Cardiac fibroblast (primary cell): ENCODE measurements at regions not wholly inside any gene's neighbourhood (a gene's known extent, or its start where the extent isn't known, plus 50 kb on each side); places are given as distances from the start of the nearest gene placed in this dataset.

Source experiments
- DNase-seq, 2 donors: peaks; one replicate each; pipeline versions ENCODE4 v3.0.0 to v3.0.0-alpha.2; 2010; ENCODE audit warnings: low read depth in 2 of 2
- H3K4me3 ChIP-seq, 2 donors: replicated peaks in 1 of 2; 1 replicate in 1 of 2; 2 replicates in 1 of 2; pipeline ENCODE4 v1.5.1; 2011; ENCODE audit warnings: low read depth in 2 of 2, low read length in 2 of 2, mild to moderate bottlenecking in 2 of 2, moderate library complexity in 1 of 2
- TF ChIP-seq, protein P1 (sequence below): IDR thresholded peaks from one replicate; pipeline ENCODE4 v1.5.1; 2011; ENCODE audit warnings: low read depth, mild to moderate bottlenecking, low read length, inconsistent platforms

DNA sequence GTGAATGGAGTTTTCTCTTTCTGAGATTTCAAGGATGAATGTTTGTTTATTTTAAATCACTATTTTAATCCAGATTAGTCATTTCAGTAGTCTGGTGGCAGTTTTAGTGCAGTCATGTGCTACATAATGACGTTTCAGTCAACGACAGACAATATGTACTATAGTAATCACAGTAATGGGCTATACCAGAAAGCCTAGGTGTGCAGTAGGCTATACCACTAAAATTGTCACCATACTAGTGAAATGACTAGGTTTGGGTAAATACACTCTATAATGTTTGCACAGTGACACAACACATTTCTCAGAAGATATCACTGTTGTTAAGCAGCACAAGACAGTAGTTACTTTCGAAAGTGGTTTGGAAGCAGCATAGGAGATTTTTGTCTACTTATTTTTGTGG is 203.1 kb downstream of the ETNK1 start:
- TF ChIP-seq, protein P1, sequence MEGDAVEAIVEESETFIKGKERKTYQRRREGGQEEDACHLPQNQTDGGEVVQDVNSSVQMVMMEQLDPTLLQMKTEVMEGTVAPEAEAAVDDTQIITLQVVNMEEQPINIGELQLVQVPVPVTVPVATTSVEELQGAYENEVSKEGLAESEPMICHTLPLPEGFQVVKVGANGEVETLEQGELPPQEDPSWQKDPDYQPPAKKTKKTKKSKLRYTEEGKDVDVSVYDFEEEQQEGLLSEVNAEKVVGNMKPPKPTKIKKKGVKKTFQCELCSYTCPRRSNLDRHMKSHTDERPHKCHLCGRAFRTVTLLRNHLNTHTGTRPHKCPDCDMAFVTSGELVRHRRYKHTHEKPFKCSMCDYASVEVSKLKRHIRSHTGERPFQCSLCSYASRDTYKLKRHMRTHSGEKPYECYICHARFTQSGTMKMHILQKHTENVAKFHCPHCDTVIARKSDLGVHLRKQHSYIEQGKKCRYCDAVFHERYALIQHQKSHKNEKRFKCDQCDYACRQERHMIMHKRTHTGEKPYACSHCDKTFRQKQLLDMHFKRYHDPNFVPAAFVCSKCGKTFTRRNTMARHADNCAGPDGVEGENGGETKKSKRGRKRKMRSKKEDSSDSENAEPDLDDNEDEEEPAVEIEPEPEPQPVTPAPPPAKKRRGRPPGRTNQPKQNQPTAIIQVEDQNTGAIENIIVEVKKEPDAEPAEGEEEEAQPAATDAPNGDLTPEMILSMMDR, result no peak
- no peak overlapping the region for H3K4me3 ChIP-seq
- no peak for DNase-seq

DNA sequence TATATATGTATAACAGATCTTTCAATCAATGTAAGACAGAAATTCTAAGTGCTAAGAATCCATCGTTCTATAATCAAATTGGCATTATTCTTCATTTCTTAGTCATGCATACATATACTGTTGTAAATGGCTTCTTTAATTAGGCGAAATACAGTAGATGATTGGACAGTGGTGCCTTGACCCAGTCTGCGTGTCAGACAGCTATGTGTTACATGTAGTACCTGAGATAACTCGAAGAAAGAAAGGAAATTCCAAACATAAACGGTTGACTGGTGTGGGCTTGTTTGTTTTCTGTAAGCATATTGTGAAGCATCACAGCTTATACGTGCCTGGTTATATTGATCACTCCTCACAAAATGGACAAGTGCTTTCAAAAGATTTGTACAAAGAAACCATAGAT is 210.5 kb downstream of the ETNK1 start:
- TF ChIP-seq, protein P1, result no peak
- no peak for DNase-seq
- H3K4me3 ChIP-seq, result no peak overlapping the region

DNA sequence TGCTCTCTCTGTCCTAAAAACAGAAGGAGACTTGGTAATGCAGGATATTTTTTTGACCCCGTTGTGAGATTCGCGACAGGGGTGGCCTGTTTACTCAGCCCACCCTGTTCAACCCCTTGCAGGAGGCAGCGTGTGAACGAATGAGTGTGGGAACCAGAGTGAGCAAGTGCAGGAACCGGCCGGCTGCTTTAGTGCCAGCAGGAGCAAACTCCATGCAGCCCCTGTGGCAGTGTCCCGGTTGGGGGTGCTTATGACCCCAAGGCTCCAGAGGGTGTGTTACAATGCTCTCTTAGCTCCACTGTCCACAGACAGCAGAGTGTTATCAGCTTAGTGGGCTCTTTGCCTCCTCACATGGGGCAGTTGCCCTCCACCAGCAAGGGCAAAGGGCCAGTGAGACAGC is 225.2 kb downstream of the ETNK1 start:
- H3K4me3 ChIP-seq, result no peak overlapping the region
- no peak for DNase-seq
- TF ChIP-seq, protein P1, result no peak

DNA sequence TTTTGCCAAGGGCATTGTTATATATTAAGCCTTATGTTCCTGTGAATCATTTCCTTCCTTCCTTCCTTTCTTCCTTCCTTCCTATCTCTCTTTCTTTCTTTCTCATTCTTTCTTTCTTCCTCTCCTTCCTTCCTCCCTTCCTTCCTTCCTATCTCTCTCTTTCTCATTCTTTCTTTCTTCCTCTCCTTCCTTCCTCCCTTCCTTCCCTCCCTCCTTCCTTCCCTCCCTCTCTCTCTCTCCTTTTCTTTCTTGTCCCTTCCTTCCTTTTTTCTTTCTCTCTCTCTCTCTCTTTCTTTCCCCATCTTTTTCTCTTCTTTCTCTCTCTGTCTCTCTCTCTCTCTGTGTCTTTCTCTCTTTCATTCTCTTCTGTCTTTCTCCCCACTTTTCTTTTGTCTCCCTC is 226.6 kb downstream of the ETNK1 start:
- H3K4me3 ChIP-seq, result no peak overlapping the region
- DNase-seq, result no peak
- TF ChIP-seq, protein P1, result no peak

DNA sequence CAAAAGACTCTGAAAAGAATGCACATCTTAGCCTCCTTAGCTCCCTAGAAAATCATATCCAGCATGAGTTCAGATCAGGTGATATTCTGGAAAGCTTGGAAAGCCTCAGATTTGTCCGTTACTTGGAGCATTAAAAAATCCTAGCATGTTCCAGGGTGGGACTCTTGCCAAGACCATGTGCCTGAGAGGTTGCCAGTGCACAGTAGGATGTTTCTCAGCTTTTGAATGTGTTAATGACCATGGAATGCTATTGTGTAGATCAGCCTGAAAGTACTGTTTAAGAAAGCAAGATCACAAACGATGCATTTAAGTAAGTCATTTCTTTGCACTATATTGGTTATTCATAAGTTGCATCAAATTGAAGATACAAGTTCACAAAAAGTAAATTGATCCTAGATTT is 230.5 kb downstream of the ETNK1 start:
- no peak overlapping the region for H3K4me3 ChIP-seq
- DNase-seq, result no peak
- TF ChIP-seq, protein P1, result no peak

DNA sequence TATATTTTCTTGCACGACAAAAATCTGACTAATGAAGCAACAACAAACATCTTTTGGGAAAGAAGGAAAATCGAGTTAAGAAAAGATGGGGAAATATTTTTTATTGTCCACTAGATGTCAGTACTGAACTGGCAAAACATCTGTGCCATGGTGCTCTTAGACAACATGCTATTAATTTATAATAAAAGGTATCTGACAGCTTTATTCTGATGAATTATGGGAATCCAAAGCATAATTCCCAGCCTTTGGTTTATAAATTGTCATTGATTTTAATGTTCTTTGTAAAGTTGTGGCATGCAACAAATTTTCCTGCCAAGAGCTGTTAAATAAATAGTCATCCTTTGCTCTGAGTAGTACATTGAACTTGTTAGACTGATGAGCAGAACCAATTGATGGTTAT is 231.2 kb downstream of the ETNK1 start:
- no peak overlapping the region for H3K4me3 ChIP-seq
- peak; percentile 56 to 68 for DNase-seq
- TF ChIP-seq, protein P1, result peak; percentile 46

DNA sequence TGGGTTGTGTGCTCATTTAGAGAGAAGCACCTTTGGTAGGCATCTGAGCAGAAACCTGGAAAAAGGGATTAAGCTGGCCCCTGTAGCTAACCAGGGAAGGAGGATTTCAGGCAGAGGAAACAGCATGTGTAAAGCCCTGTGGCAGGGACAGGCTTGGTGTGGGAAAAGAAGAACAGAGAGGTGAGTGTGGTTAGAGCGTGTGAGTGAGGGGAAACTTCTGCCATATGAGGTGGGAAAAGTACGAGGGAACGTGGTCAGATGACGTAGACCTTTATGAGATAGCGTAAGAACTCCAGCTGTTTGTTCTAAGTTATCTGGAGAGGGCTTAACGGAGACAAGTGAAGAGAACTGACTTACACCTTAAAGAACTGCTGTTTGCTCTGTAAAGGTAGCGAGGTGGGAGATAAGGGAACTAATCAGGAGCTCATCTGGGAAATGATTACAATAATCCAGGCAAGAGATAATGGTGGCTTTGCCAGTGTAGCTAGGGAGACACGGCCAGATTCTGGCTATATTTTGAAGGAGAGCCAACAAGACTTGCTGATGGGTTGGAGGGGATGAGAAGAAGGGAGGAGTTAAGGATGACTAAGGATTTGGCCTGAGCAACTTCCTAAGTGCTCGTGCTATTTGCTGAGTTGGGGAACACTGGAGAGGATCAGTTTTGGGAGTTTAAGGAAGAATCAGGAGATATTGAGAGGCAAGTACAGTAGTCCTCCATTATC is 234.0 kb downstream of the ETNK1 start:
- no peak overlapping the region for H3K4me3 ChIP-seq
- DNase-seq, result peak; percentile 57 to 76
- TF ChIP-seq, protein P1, result no peak
